BLaER1 treated with 17β-estradiol and CSF1 and Interleukin-3, amounts not matched to agents 10 nM and 100 nM (cell line): ENCODE measurements at regions not wholly inside any gene's neighbourhood (a gene's known extent, or its start where the extent isn't known, plus 50 kb on each side); places are given as distances from the start of the nearest gene placed in this dataset.
"Not testable (repeated sequence)": the region's sequence is repeated elsewhere in the genome, so short reads cannot be mapped to it uniquely, and the experiment has no call there.

Experiments used
- H3K27ac ChIP-seq, 11 experiments: shearing (Covaris generic); formaldehyde crosslinking; 2 replicates each; pipeline ENCODE4 v1.8.1; 2022
- H3K27me3 ChIP-seq, 11 experiments: shearing (Covaris generic); formaldehyde crosslinking; 2 replicates each; pipeline ENCODE4 v1.8.1; 2022
- H3K36me3 ChIP-seq, 11 experiments: shearing (Covaris generic); formaldehyde crosslinking; 2 replicates each; pipeline ENCODE4 v1.8.1; 2022
- H3K4me1 ChIP-seq, 10 experiments: shearing (Covaris generic); formaldehyde crosslinking; 2 replicates each; pipeline ENCODE4 v1.8.1; 2022
- H3K4me2 ChIP-seq, 11 experiments: shearing (Covaris generic); formaldehyde crosslinking; 2 replicates each; pipeline ENCODE4 v1.8.1; 2022
- H3K4me3 ChIP-seq, 10 experiments: shearing (Covaris generic); formaldehyde crosslinking; 2 replicates each; pipeline ENCODE4 v1.8.1; 2022
- H3K9ac ChIP-seq, 11 experiments: shearing (Covaris generic); formaldehyde crosslinking; 2 replicates each; pipeline ENCODE4 v1.8.1; 2022
- H3K9me3 ChIP-seq, 11 experiments: shearing (Covaris generic); formaldehyde crosslinking; replicated peaks in 1 of 11; 2 replicates each; pipeline ENCODE4 v1.8.1; 2022
- H4K20me1 ChIP-seq, 11 experiments: shearing (Covaris generic); formaldehyde crosslinking; 2 replicates each; pipeline ENCODE4 v1.8.1; 2022
- Cebpa-rat ChIP-seq, 11 experiments: shearing (Covaris generic); IDR thresholded peaks; 2 replicates each; pipeline ENCODE4 v1.8.1; 2022

DNA sequence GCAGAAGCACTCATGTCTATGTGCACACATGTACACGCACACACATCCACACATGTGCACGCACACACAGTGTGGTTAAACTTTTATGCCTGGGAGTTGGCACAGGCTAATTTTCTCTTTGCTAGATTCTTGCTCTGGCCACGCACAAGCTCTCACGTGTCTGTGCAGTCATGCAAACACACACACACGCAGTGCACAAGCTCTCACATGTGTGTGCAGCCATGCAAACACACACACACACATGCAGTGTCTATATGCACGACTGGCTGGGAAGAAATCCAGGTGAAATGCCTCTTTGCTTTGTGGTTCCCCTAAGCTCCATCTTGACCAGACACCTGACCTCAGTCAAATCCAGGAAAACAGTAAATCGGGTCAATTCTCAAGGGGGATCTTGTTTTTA lies 138.0 kb downstream of the SHOX start:
- Histone ChIP-seq H3K36me3 (no peaks in the 10 kb centered on the region), H3K27me3 (no peaks in the 10 kb centered on the region), H3K4me3 (no peak overlapping the region), H3K4me2 (peak overlapping the region in 6 of 11 experiments; percentile 10 to 41 (median 29); a peak in 7 of 22 replicates), H3K9ac (no peak overlapping the region), H4K20me1 (no peaks in the 10 kb centered on the region), H3K9me3 (no peaks in the 10 kb centered on the region), H3K4me1 (peaks cover 0 to 22% (median 9%) of the 10 kb centered on the region in 10 experiments; a peak in 10 of 20 replicates), H3K27ac (no peak overlapping the region)
- TF ChIP-seq Cebpa-rat (IDR thresholded peaks at IDR 0.05): no peak

DNA sequence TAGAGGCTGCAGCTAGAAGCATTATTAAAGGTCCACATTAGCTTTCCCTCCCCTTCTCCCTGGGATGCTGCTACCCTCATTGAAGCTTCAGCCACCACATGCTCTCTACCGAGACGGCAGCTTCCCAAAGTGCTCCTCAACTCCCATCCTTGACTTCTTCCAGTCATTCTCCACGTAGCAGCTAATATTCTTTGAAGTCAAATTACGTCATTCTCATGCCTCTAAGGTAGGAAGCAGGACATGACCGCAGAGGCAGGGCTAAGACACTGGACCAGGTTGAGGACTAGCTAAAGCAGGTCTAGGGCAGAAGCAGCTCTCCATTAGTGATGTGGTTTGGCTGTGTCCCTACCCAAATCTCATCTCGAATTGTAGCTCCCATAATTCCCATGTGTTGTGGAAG lies 128.3 kb downstream of the SHOX start:
- no peaks in the 10 kb centered on the region for H3K36me3 ChIP-seq
- no peaks in the 10 kb centered on the region for H3K4me1 ChIP-seq
- no peak overlapping the region for H3K4me2 ChIP-seq
- no peak overlapping the region for H3K4me3 ChIP-seq
- H3K27ac ChIP-seq: no peak overlapping the region
- H3K27me3 ChIP-seq: peaks cover 4 to 20% (median 14%) of the 10 kb centered on the region in 11 experiments; a peak in 14 of 22 replicates
- peaks cover 0 to 8% (median 0%) of the 10 kb centered on the region in 11 experiments; a peak in 2 of 22 replicates for H3K9me3 ChIP-seq
- H3K9ac ChIP-seq: no peak overlapping the region
- no peaks in the 10 kb centered on the region for H4K20me1 ChIP-seq
- no peak for TF ChIP-seq Cebpa-rat (IDR thresholded peaks at IDR 0.05)

DNA sequence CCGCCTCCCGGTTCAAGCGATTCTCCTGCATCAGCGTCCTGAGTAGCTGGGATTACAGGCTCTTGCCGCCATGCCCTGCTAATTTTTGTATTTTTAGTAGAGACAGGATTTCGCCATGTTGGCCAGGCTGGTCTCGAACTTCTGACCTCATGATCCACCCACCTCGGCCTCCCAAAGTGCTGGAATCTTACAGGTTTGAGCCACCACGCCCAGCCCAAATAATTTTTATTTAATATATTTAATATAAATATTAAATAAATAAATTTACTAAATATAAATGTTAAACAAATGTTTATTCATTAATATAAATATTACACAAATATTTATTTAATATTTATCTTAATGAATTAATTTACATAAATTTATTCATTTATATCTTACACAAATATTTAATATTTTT lies 120.2 kb downstream of the SHOX start:
- no peak overlapping the region for H3K9ac ChIP-seq
- H3K27me3 ChIP-seq: no peaks in the 10 kb centered on the region
- no peak overlapping the region for H3K4me3 ChIP-seq
- TF ChIP-seq Cebpa-rat (IDR thresholded peaks at IDR 0.05): no peak
- no peak overlapping the region for H3K27ac ChIP-seq
- H3K4me1 ChIP-seq: no peaks in the 10 kb centered on the region
- H3K9me3 ChIP-seq: peaks cover 0 to 3% (median 0%) of the 10 kb centered on the region in 11 experiments; a peak in 1 of 22 replicates
- no peak overlapping the region for H3K4me2 ChIP-seq
- H4K20me1 ChIP-seq: no peaks in the 10 kb centered on the region
- H3K36me3 ChIP-seq: no peaks in the 10 kb centered on the region

DNA sequence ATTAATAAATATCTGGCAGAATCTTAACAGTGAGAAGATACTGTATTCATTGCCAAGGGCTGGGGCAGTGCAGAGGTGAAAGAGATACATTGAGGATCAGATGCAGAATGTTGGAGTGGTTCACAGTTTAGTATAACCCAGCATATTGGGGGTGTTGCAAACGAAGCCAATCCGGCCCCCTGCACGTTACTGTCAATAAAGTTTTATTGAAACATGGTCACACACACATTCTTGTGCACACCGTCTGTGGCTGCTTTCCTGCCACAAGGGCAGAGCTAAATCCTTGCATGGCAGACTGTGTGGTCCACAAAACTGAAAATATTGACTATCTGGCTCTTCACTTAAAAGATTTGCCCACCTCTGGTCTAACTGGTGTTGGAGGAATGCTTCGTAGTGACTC lies 119.7 kb downstream of the SHOX start:
- H3K4me2 ChIP-seq: no peak overlapping the region
- H3K4me3 ChIP-seq: no peak overlapping the region
- peaks cover 0 to 8% (median 0%) of the 10 kb centered on the region in 11 experiments; a peak in 2 of 22 replicates for H3K9me3 ChIP-seq
- no peaks in the 10 kb centered on the region for H3K4me1 ChIP-seq
- TF ChIP-seq Cebpa-rat (IDR thresholded peaks at IDR 0.05): no peak
- H3K9ac ChIP-seq: no peak overlapping the region
- H4K20me1 ChIP-seq: no peaks in the 10 kb centered on the region
- no peaks in the 10 kb centered on the region for H3K27me3 ChIP-seq
- H3K27ac ChIP-seq: no peak overlapping the region
- no peaks in the 10 kb centered on the region for H3K36me3 ChIP-seq

DNA sequence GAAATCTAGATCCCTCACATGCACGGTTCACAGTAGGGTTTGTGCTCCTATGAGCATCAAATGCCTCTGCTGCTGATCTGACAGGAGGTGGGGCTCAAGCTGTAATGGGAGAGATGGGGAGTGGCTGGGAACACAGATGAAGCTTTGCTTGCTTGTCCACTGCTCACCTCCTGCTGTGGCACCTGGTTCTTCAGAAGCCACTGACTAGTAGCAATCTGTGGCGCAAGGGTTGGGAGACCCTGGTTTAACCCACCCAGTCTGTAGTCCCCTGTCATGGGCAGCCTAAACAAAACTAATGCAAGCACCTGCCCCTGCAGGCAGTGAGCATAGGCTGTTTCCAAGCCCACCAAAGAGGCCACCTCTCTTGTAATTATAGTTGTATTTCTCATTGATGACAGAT lies 116.6 kb downstream of the SHOX start:
- no peak for TF ChIP-seq Cebpa-rat (IDR thresholded peaks at IDR 0.05)
- no peak overlapping the region for H3K9ac ChIP-seq
- no peaks in the 10 kb centered on the region for H3K4me1 ChIP-seq
- no peak overlapping the region for H3K4me3 ChIP-seq
- H3K36me3 ChIP-seq: no peaks in the 10 kb centered on the region
- H3K9me3 ChIP-seq: peaks cover 0 to 8% (median 0%) of the 10 kb centered on the region in 11 experiments; a peak in 3 of 22 replicates
- no peaks in the 10 kb centered on the region for H4K20me1 ChIP-seq
- no peak overlapping the region for H3K4me2 ChIP-seq
- no peak overlapping the region for H3K27ac ChIP-seq
- no peaks in the 10 kb centered on the region for H3K27me3 ChIP-seq

DNA sequence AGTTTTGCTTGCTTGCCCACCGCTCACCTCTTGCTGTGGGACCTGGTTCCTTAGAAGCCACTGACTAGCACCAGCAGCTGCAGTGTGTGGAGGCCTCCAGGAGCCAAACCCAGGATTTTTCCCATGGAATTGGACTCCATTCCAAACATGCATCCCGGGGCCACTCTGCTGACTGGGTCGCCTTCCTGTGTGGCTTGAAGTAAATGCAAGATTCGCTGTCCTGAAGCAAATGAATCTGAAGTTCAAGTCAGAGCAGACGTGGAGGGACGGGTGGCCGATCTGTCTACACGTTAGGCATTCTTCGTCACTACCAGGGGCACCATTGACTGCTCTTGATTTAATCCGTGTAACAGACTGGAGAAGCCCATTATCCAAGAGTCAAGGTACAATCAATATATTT lies 109.0 kb downstream of the SHOX start:
- TF ChIP-seq Cebpa-rat (IDR thresholded peaks at IDR 0.05): no peak
- no peak overlapping the region for H3K9ac ChIP-seq
- no peaks in the 10 kb centered on the region for H4K20me1 ChIP-seq
- H3K4me1 ChIP-seq: no peaks in the 10 kb centered on the region
- no peak overlapping the region for H3K4me2 ChIP-seq
- no peaks in the 10 kb centered on the region for H3K36me3 ChIP-seq
- H3K9me3 ChIP-seq: peaks cover 0 to 10% (median 0%) of the 10 kb centered on the region in 11 experiments; a peak in 3 of 22 replicates
- H3K27me3 ChIP-seq: peaks cover 0 to 2% (median 0%) of the 10 kb centered on the region in 11 experiments; a peak in 5 of 22 replicates
- no peak overlapping the region for H3K27ac ChIP-seq
- no peak overlapping the region for H3K4me3 ChIP-seq

DNA sequence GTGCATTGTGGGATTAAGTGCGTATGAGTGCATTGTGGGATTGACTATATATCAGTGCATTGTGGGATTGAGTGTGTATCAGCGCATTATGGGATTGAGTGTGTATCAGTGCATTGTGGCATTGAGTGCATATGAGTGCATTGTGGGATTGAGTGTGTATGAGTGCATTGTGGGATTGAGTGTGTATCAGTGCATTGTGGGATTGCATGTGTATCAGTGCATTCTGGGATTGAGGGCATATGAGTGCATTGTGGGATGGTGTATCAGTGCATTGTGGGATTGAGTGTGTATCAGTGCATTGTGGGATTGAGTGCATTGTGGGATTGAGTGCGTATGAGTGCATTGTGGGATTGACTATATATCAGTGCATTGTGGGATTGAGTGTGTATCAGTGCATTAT lies 106.4 kb downstream of the SHOX start:
- H3K4me2 ChIP-seq, H4K20me1 ChIP-seq, H3K9ac ChIP-seq, H3K27ac ChIP-seq, H3K36me3 ChIP-seq, H3K9me3 ChIP-seq, H3K4me1 ChIP-seq, H3K4me3 ChIP-seq: not testable (repeated sequence)
- H3K27me3 ChIP-seq: peaks cover 0 to 16% (median 0%) of the 10 kb centered on the region in 11 experiments; a peak in 7 of 22 replicates

DNA sequence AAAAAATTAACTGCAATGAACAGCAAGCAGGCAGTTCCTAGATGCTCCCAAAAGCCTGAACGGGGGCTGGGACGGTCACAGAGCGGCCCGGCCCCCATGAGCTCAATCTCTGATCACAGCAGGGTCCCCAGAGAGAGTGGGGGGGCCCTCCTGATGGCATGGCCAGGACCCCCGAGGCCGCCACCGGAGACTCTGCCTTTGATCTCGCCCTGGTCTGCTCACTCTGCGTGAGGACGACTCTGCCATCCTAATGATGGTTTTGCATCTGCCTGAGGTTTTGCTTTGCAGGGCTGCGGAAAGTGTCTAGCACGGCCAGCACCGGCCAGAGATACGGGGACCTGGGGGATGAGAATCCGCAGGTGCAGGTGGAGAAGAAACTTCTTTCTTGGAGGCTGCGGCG lies 103.8 kb downstream of the SHOX start:
- H3K36me3 ChIP-seq: no peaks in the 10 kb centered on the region
- H3K27me3 ChIP-seq: peaks cover 0 to 16% (median 0%) of the 10 kb centered on the region in 11 experiments; a peak in 7 of 22 replicates
- H3K9me3 ChIP-seq: peaks cover 0 to 4% (median 0%) of the 10 kb centered on the region in 11 experiments; a peak in 3 of 22 replicates
- TF ChIP-seq Cebpa-rat (IDR thresholded peaks at IDR 0.05): no peak
- no peaks in the 10 kb centered on the region for H3K4me1 ChIP-seq
- H3K4me2 ChIP-seq: no peak overlapping the region
- no peaks in the 10 kb centered on the region for H4K20me1 ChIP-seq
- H3K27ac ChIP-seq: no peak overlapping the region
- H3K9ac ChIP-seq: no peak overlapping the region
- no peak overlapping the region for H3K4me3 ChIP-seq

DNA sequence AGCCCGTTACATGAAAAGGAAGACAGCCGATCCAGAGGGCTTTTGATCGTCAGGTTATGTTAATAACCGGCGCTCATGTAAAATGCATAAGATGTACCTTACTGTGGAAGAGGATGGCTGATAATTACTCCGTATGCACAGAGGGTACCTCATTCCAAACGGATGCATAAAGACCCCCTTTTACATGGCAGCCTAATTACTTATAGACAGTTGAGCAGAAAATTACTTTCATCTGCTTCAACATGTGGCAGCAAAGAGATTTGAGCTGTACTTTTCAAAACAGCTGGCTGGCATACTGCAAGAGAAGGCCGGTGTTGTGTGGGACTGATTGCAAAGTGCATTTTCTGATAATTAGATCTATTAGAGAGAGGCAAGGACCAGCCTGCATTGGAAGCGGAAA lies 103.4 kb downstream of the SHOX start:
- Histone ChIP-seq H3K27me3 (peaks cover 0 to 16% (median 0%) of the 10 kb centered on the region in 11 experiments; a peak in 7 of 22 replicates), H3K4me2 (no peak overlapping the region), H3K36me3 (no peaks in the 10 kb centered on the region), H3K4me3 (no peak overlapping the region), H3K9ac (no peak overlapping the region), H3K27ac (no peak overlapping the region), H4K20me1 (no peaks in the 10 kb centered on the region), H3K4me1 (no peaks in the 10 kb centered on the region), H3K9me3 (peaks cover 0 to 4% (median 0%) of the 10 kb centered on the region in 11 experiments; a peak in 2 of 22 replicates)
- no peak for TF ChIP-seq Cebpa-rat (IDR thresholded peaks at IDR 0.05)
